MCF 10A (cell line): ENCODE measurements at regions not wholly inside any gene's neighbourhood (a gene's known extent, or its start where the extent isn't known, plus 50 kb on each side); places are given as distances from the start of the nearest gene placed in this dataset.

Experiments
- BruUV-seq: library from RNA; stranded (reverse); fragments of 400-500 nt; replicated peaks from 2 replicates; lab custom pipeline; 2021; lab: Mats Ljungman, UMichigan
- CTCF ChIA-PET: fragments of 300-600 bp; sonication (Branson Sonifier 250); formaldehyde crosslinking; extraction: SDS; loops from one replicate; lab custom pipeline; 2021; ENCODE audit warnings: antibody characterized with exemption, inconsistent platforms; lab: Yijun Ruan, JAX
- POLR2A ChIA-PET: fragments of 300-600, 350-650 bp; sonication (Branson Sonifier 250); formaldehyde crosslinking; extraction: SDS; loops from one replicate; lab custom pipeline; 2020; ENCODE audit warnings: antibody characterized with exemption, inconsistent platforms; lab: Yijun Ruan, JAX
- DNase-seq: peaks from one replicate; pipeline ENCODE4 v3.0.0-alpha.2; 2018; ENCODE audit not compliant: unreplicated experiment
- H3K27ac Mint-ChIP-seq: one replicate; pipeline ENCODE4 v1.8.0; 2022; ENCODE audit warnings: mild to moderate bottlenecking, low read depth, mixed read lengths; ENCODE audit not compliant: unreplicated experiment
- H3K27me3 Mint-ChIP-seq: one replicate; pipeline ENCODE4 v1.8.0; 2022; ENCODE audit warnings: mixed read lengths; ENCODE audit not compliant: insufficient read depth, unreplicated experiment
- H3K36me3 Mint-ChIP-seq: one replicate; pipeline ENCODE4 v1.8.0; 2022; ENCODE audit warnings: mild to moderate bottlenecking, moderate library complexity, mixed read lengths; ENCODE audit not compliant: insufficient read depth, unreplicated experiment
- H3K4me1 Mint-ChIP-seq: one replicate; pipeline ENCODE4 v1.8.0; 2022; ENCODE audit warnings: mixed read lengths; ENCODE audit not compliant: insufficient read depth, unreplicated experiment
- H3K4me3 Mint-ChIP-seq: one replicate; pipeline ENCODE4 v1.8.0; 2022; ENCODE audit warnings: mild to moderate bottlenecking, moderate library complexity, mixed read lengths; ENCODE audit not compliant: unreplicated experiment
- H3K9me3 Mint-ChIP-seq: one replicate; pipeline ENCODE4 v1.8.0; 2022; ENCODE audit warnings: mixed read lengths; ENCODE audit not compliant: unreplicated experiment
- CTCF ChIP-seq: fragments of 200-600 bp; IDR thresholded peaks from one replicate; pipeline ENCODE4 v1.8.0; 2022; ENCODE audit warnings: antibody characterized with exemption, mild to moderate bottlenecking; ENCODE audit not compliant: unreplicated experiment
- intact Hi-C: fragments of 100-400 bp; cut with micrococcal nuclease; formaldehyde crosslinking; loops from 2 replicates; pipeline ENCODE4 v1.14.1; 2022

GRCh38 chr5:51476431-51476830 is 93.2 kb downstream of the ISL1 start:
- intact Hi-C loops, result no loop called here
- CTCF ChIA-PET, result interaction anchor here (1.5 kb wide), 1 partner anchor 513 kb away, joined by 6 read pairs; no protein-coding TSS in a partner anchor
- no peak for DNase-seq

DNA sequence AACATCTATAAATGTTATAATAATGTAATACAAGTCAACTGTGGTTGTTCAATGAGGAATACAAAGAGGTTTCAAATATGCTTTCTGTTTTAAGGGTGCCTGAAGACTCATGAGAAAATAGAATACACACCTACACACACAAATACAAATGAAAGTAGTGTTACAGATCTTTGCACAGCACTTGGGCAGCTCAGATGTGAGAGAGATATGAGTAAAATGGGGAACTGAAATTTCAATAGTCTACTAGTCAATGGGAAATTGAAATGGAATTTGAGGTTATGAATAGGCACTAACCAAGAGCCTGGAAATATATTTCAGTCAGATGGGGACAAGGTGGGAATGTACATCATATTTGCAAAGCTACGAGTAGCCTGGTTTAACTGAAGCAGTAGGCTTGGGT is 96.6 kb downstream of the ISL1 start:
- intact Hi-C loops, result no loop called here
- ChIA-PET POLR2A (interaction anchor here (0.6 kb wide), 1 partner anchor 150 kb away, joined by 3 read pairs; no protein-coding TSS in a partner anchor), CTCF (no interaction called here)
- no peaks in the 10 kb centered on the region for H3K4me1 Mint-ChIP-seq
- peaks cover 45% of the 10 kb centered on the region for H3K27me3 Mint-ChIP-seq
- TF ChIP-seq CTCF, result no peak
- BruUV-seq, result no TSS peak
- H3K9me3 Mint-ChIP-seq, result no peaks in the 10 kb centered on the region
- H3K27ac Mint-ChIP-seq, result no peak overlapping the region
- no peak overlapping the region for H3K4me3 Mint-ChIP-seq
- no peak for DNase-seq
- no peaks in the 10 kb centered on the region for H3K36me3 Mint-ChIP-seq

More at GRCh38 chr5:51476431-51476830, 93.2 kb downstream of the ISL1 start:
- Mint-ChIP-seq H3K27ac (no peak overlapping the region), H3K4me3 (no peak overlapping the region), H3K4me1 (no peaks in the 10 kb centered on the region), H3K9me3 (no peaks in the 10 kb centered on the region), H3K36me3 (no peaks in the 10 kb centered on the region), H3K27me3 (peaks cover 26% of the 10 kb centered on the region)
- no peak for TF ChIP-seq CTCF
- POLR2A ChIA-PET, result interaction anchor here (0.7 kb wide), 1 partner anchor 93 kb away, joined by 3 read pairs; the partner anchor contains the start of gene ISL1
- no TSS peak for BruUV-seq

- CTCF ChIA-PET, result interaction anchor here (0.6 kb wide), 1 partner anchor 9 kb away, joined by 5 read pairs; no protein-coding TSS in a partner anchor
Observed at GRCh38 chr5:51484326-51484725, 101.1 kb downstream of the ISL1 start.

DNA sequence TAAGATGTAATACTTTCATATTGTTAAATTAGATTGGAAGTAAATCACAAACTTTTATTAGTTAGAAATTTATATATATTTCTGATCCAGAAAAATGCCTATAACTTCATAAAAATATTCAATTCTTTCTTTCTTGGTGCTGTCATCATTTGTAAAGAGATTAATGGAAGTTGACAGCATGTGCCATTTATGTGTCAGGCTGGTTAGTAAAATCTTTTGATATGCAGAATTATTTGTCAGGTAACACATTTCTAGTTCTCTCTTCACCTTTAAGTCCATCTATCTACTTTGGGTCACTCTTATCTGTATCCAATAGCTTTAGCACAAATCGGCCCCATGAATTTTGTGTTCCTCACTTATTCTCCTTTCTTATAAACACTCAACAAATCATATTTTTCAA is 102.9 kb downstream of the ISL1 start:
- no TSS peak for BruUV-seq
- CTCF ChIA-PET, result no interaction called here
- intact Hi-C loops, result no loop called here
- TF ChIP-seq CTCF, result no peak
- Mint-ChIP-seq H3K36me3 (no peaks in the 10 kb centered on the region), H3K4me3 (no peak overlapping the region), H3K27ac (no peak overlapping the region), H3K9me3 (no peaks in the 10 kb centered on the region), H3K27me3 (peaks cover 31% of the 10 kb centered on the region), H3K4me1 (no peaks in the 10 kb centered on the region)
- POLR2A ChIA-PET, result no interaction called here
- DNase-seq, result no peak

More at GRCh38 chr5:51484326-51484725, 101.1 kb downstream of the ISL1 start:
- no peaks in the 10 kb centered on the region for H3K4me1 Mint-ChIP-seq
- no peaks in the 10 kb centered on the region for H3K9me3 Mint-ChIP-seq
- TF ChIP-seq CTCF, result no peak
- BruUV-seq, result no TSS peak
- no peak for DNase-seq
- POLR2A ChIA-PET, result interaction anchor here (1.0 kb wide), 1 partner anchor 101 kb away, joined by 3 read pairs; the partner anchor contains the start of gene ISL1
- H3K27ac Mint-ChIP-seq, result no peak overlapping the region
- intact Hi-C loops, result no loop called here
- H3K36me3 Mint-ChIP-seq, result no peaks in the 10 kb centered on the region
- H3K27me3 Mint-ChIP-seq, result peaks cover 34% of the 10 kb centered on the region
- no peak overlapping the region for H3K4me3 Mint-ChIP-seq
